Pancreas (tissue), 10 donors: ENCODE measurements at regions not wholly inside any gene's neighbourhood (a gene's known extent, or its start where the extent isn't known, plus 50 kb on each side); places are given as distances from the start of the nearest gene placed in this dataset.

Experiments used
- ATAC-seq, 4 donors: fragments of 200-7000 bp; cut with Tn5 transposase; one replicate each; pipeline versions ENCODE4 v1.8.0 to v1.9.1; 2020; ENCODE audit warnings: mild to moderate bottlenecking in 4 of 4, moderate library complexity in 4 of 4
- DNase-seq, 6 donors: peaks; one replicate each; pipeline ENCODE4 v3.0.0-alpha.2; 2020
- FAIRE-seq: peaks from 2 replicates; lab custom pipeline; 2012; peaks lifted over from hg19 to GRCh38; lab: Jason Lieb, UNC
- H3K27ac ChIP-seq, 4 donors: fragments of 200-600 bp; sonication (generic); 1 replicate in 3 of 4; 2 replicates in 1 of 4; pipeline versions ENCODE4 v1.5.0 to v1.8.0; 2020
- H3K27me3 ChIP-seq, 4 donors: fragments of 200-600 bp; one replicate each; pipeline ENCODE4 v1.8.0; 2021
- H3K36me3 ChIP-seq, 3 donors: fragments of 200-600 bp; sonication (generic) in 1 of 3; one replicate each; pipeline versions ENCODE4 v1.5.0 to v1.8.0; 2020 to 2021
- H3K4me1 ChIP-seq, 3 donors: fragments of 200-600 bp; one replicate each; pipeline ENCODE4 v1.8.0; 2021
- H3K4me3 ChIP-seq, 4 donors: fragments of 200-600 bp; sonication (generic) in 2 of 4; one replicate each; pipeline versions ENCODE4 v1.5.0 to v1.8.0; 2020 to 2021
- H3K9me3 ChIP-seq, 4 donors: fragments of 200-600 bp; one replicate each; pipeline ENCODE4 v1.8.0; 2021
- CTCF ChIP-seq, 4 donors: fragments of 200-600 bp; sonication (generic) in 3 of 4; IDR thresholded peaks; one replicate each; pipeline versions ENCODE4 v1.5.0 to v1.8.0; 2021; ENCODE audit warnings: antibody characterized with exemption in 4 of 4
- WGBS, 2 donors: extraction: QIAGEN DNeasy Blood & Tissue Kit; methylation state at CpG; one replicate each; pipeline ENCODE4 v1.1.7; 2013; 5-methylcytosine and 5-hydroxymethylcytosine counted together
- intact Hi-C, 3 donors: fragments of 100-400 bp; cut with DNase I; formaldehyde crosslinking; loops; one replicate each; pipeline versions ENCODE4 v1.11.1 to v1.14.2; 2022
- donor health status: healthy with polysubstance abuse.
- donor health status: DM: no; HTN: no; CAD: no; lungs with moderate emphysema.
- donor health status: DM: no; HTN: no; CAD: no.
- donor health status: control.
- donor health status: control.
- donor health status: Bipolar disorder and iron deficiency.
- donor health status: DM: yes; HTN: yes; CAD: no.
- donor health status: DM: no; HTN: no; CAD: no.
- donor health status: DM: no; HTN: no; CAD: no.
- donor health status: DM: yes; HTN: yes; CAD: no.

- no peaks in the 10 kb centered on the region for H3K4me1 ChIP-seq
- DNase-seq = no peak
- no peaks in the 10 kb centered on the region for H3K36me3 ChIP-seq
- FAIRE-seq = no peak
- no peak for TF ChIP-seq CTCF (IDR thresholded peaks at IDR 0.05)
- no peaks in the 10 kb centered on the region for H3K9me3 ChIP-seq
- no peak for ATAC-seq
- 27 to 41% methylated on average over 2 of the region's 2 CpGs for WGBS, 2 donors
- no peak overlapping the region for H3K27ac ChIP-seq
- intact Hi-C loops = no loop called here
- H3K27me3 ChIP-seq = no peaks in the 10 kb centered on the region
- H3K4me3 ChIP-seq = no peak overlapping the region
Measured at GRCh38 chr14:80364816-80365215, 153.5 kb upstream of the DIO2 start.

- DNase-seq (no peak), FAIRE-seq (no peak), ATAC-seq (peak in 3 of 4 donors; percentile 52 to 70 (median 69))
- H3K27ac ChIP-seq = no peak overlapping the region
- H3K9me3 ChIP-seq = no peaks in the 10 kb centered on the region
- intact Hi-C loops = no loop called here
- no peaks in the 10 kb centered on the region for H3K36me3 ChIP-seq
- no peak overlapping the region for H3K4me3 ChIP-seq
- TF ChIP-seq CTCF (IDR thresholded peaks at IDR 0.05) = peak in 1 of 4 donors; percentile 19
- H3K27me3 ChIP-seq = no peaks in the 10 kb centered on the region
- 13 to 24% methylated on average over 1 of the region's 1 CpG for WGBS, 2 donors
- H3K4me1 ChIP-seq = no peaks in the 10 kb centered on the region
Measured at GRCh38 chr14:80364274-80364673, 153.0 kb upstream of the DIO2 start.

- no peak for FAIRE-seq
- WGBS, 2 donors = 85 to 95% methylated on average over 5 of the region's 5 CpGs
- H3K27ac ChIP-seq = no peak overlapping the region
- H3K4me1 ChIP-seq = no peaks in the 10 kb centered on the region
- no peak overlapping the region for H3K4me3 ChIP-seq
- intact Hi-C loops = loop anchor here in 1 of 3 donors (10.0 kb wide), 1 partner anchor 303 kb away; no protein-coding TSS in a partner anchor
- no peak for TF ChIP-seq CTCF (IDR thresholded peaks at IDR 0.05)
- ATAC-seq = no peak
- H3K9me3 ChIP-seq = no peaks in the 10 kb centered on the region
- DNase-seq = no peak
- H3K27me3 ChIP-seq = no peaks in the 10 kb centered on the region
- H3K36me3 ChIP-seq = no peaks in the 10 kb centered on the region
Measured at GRCh38 chr14:80358112-80358511, 146.8 kb upstream of the DIO2 start.

GRCh38 chr14:80356413-80356812, 145.1 kb upstream of the DIO2 start:
- Histone ChIP-seq H3K36me3 (no peaks in the 10 kb centered on the region), H3K27me3 (no peaks in the 10 kb centered on the region), H3K27ac (no peak overlapping the region), H3K9me3 (no peaks in the 10 kb centered on the region), H3K4me1 (no peaks in the 10 kb centered on the region), H3K4me3 (no peak overlapping the region)
- WGBS, 2 donors = 51 to 61% methylated on average over 2 of the region's 2 CpGs
- peak in 1 of 4 donors; percentile 10 for TF ChIP-seq CTCF (IDR thresholded peaks at IDR 0.05)
- ATAC-seq (no peak), DNase-seq (no peak), FAIRE-seq (no peak)
- intact Hi-C loops = loop anchor here in 1 of 3 donors (10.0 kb wide), 1 partner anchor 302 kb away; no protein-coding TSS in a partner anchor

GRCh38 chr14:80354860-80355581, 143.7 kb upstream of the DIO2 start:
- WGBS, 2 donors = 87 to 90% methylated on average over 6 of the region's 6 CpGs
- Histone ChIP-seq H3K4me1 (no peaks in the 10 kb centered on the region), H3K27me3 (no peaks in the 10 kb centered on the region), H3K36me3 (no peaks in the 10 kb centered on the region), H3K9me3 (no peaks in the 10 kb centered on the region), H3K4me3 (no peak overlapping the region), H3K27ac (no peak overlapping the region)
- TF ChIP-seq CTCF (IDR thresholded peaks at IDR 0.05) = no peak
- ATAC-seq (no peak), DNase-seq (no peak), FAIRE-seq (no peak)
- intact Hi-C loops = loop anchor here in 1 of 3 donors (10.0 kb wide), 1 partner anchor 300 kb away; no protein-coding TSS in a partner anchor
